Small intestine (tissue), 7 donors: ENCODE measurements at regions not wholly inside any gene's neighbourhood (a gene's known extent, or its start where the extent isn't known, plus 50 kb on each side); places are given as distances from the start of the nearest gene placed in this dataset.
"Not testable (repeated sequence)": the region's sequence is repeated elsewhere in the genome, so short reads cannot be mapped to it uniquely, and the experiment has no call there.

Experiments
- DNase-seq, 2 donors: peaks; one replicate each; pipeline versions ENCODE4 v3.0.0 to v3.0.0-alpha.2; 2013
- FAIRE-seq: peaks from 2 replicates; lab custom pipeline; 2012; peaks lifted over from hg19 to GRCh38; lab: Jason Lieb, UNC
- H3K27ac ChIP-seq, 3 donors: one replicate each; pipeline ENCODE4 v1.5.1; 2013; ENCODE audit warnings: low read length in 2 of 3, mild to moderate bottlenecking in 2 of 3, control low read depth in 1 of 3, inconsistent platforms in 1 of 3, low read depth in 1 of 3, moderate library complexity in 1 of 3
- H3K27me3 ChIP-seq, 3 donors: one replicate each; pipeline ENCODE4 v1.6.1; 2013; ENCODE audit warnings: low read length in 3 of 3, inconsistent platforms in 1 of 3; ENCODE audit not compliant: control insufficient read depth in 3 of 3, insufficient read depth in 3 of 3
- H3K36me3 ChIP-seq, 3 donors: one replicate each; pipeline ENCODE4 v1.6.1; 2013; ENCODE audit warnings: low read length in 3 of 3, inconsistent platforms in 1 of 3, low read depth in 1 of 3, mild to moderate bottlenecking in 1 of 3, moderate library complexity in 1 of 3; ENCODE audit not compliant: control insufficient read depth in 3 of 3, insufficient read depth in 2 of 3
- H3K4me1 ChIP-seq, 3 donors: one replicate each; pipeline ENCODE4 v1.6.1; 2013; ENCODE audit warnings: low read length in 2 of 3, inconsistent platforms in 1 of 3, low read depth in 1 of 3, mild to moderate bottlenecking in 1 of 3, moderate library complexity in 1 of 3; ENCODE audit not compliant: control insufficient read depth in 3 of 3, insufficient read depth in 2 of 3
- H3K4me3 ChIP-seq, 3 donors: one replicate each; pipeline ENCODE4 v1.5.1; 2013; ENCODE audit warnings: low read length in 3 of 3, control low read depth in 1 of 3, inconsistent platforms in 1 of 3, low read depth in 1 of 3, mild to moderate bottlenecking in 1 of 3, moderate library complexity in 1 of 3
- H3K9me3 ChIP-seq, 2 donors: one replicate each; pipeline ENCODE4 v1.6.1; 2013; ENCODE audit warnings: low read depth in 1 of 2, low read length in 1 of 2; ENCODE audit not compliant: control insufficient read depth in 2 of 2, insufficient read depth in 1 of 2
- WGBS, 3 donors: extraction: QIAGEN DNeasy Blood & Tissue Kit; methylation state at CpG; one replicate each; pipeline ENCODE4 v1.1.7; 2013; 5-methylcytosine and 5-hydroxymethylcytosine counted together
- donor health status: healthy with polysubstance abuse.
- donor health status: control.
- donor health status: control.
- donor health status: Bipolar disorder and iron deficiency.
- donor health status: healthy.

GRCh38 chr1:181936768-181937581 lies 124.5 kb downstream of the ZNF648 start:
- no peak for FAIRE-seq
- no peaks in the 10 kb centered on the region for H3K9me3 ChIP-seq
- H3K36me3 ChIP-seq, result no peaks in the 10 kb centered on the region
- H3K4me1 ChIP-seq, result no peaks in the 10 kb centered on the region
- 13 to 23% (median 22%) methylated on average over 9 of the region's 9 CpGs for WGBS, 3 donors
- H3K4me3 ChIP-seq, result no peak overlapping the region
- H3K27me3 ChIP-seq, result peaks cover 0 to 4% (median 0%) of the 10 kb centered on the region in 3 donors
- H3K27ac ChIP-seq, result no peak overlapping the region
- peak; percentile 40 to 84 for DNase-seq

DNA sequence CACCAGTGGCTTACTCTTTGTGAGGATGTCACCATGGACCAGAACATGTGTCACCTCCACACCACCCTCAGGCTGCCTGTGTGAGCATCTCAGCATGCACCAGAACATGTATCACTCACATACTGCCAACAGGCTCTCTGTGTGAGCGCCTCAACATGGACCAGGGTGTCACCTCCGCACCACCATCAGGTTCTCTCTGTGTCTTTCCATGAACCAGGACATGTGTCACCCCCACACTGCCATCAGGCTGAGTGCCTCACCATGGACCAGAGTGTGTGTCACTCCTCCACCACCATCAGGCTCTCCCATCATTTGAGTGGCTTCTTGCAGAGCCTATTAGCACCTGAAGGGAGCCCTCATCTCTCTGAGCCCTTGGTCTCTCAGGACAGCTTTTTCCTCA lies 125.2 kb downstream of the ZNF648 start:
- Histone ChIP-seq H3K27me3 (peaks cover 0 to 5% (median 0%) of the 10 kb centered on the region in 3 donors), H3K4me3 (no peak overlapping the region), H3K27ac (no peak overlapping the region), H3K4me1 (no peaks in the 10 kb centered on the region), H3K9me3 (no peaks in the 10 kb centered on the region), H3K36me3 (no peaks in the 10 kb centered on the region)
- FAIRE-seq (no peak), DNase-seq (no peak)
- 83 to 100% (median 97%) methylated on average over 2 of the region's 2 CpGs for WGBS, 3 donors

DNA sequence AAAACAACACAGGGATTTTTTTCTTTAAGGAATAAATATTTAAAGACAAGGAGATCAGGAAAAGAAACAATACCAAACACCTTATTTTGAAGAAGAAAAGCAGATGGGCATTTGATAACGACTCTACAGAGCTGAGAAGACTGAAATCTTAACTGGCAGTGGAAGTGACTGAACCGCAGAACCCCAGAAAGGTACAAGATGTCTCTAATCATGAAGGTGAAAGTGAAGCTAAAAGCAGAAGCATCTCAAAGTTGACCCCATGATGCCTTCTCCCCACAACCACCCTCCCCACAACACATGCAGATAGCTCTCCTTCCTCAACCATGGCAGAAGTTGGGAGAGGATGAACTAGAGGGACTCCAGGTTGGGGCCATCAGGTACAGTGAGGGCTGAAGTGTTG lies 129.6 kb downstream of the ZNF648 start:
- FAIRE-seq, result no peak
- no peak for DNase-seq
- no peaks in the 10 kb centered on the region for H3K36me3 ChIP-seq
- H3K27me3 ChIP-seq, result peaks cover 0 to 5% (median 0%) of the 10 kb centered on the region in 3 donors
- WGBS, 3 donors, result 80 to 86% (median 86%) methylated on average over 2 of the region's 2 CpGs
- no peaks in the 10 kb centered on the region for H3K4me1 ChIP-seq
- no peaks in the 10 kb centered on the region for H3K9me3 ChIP-seq
- no peak overlapping the region for H3K4me3 ChIP-seq
- H3K27ac ChIP-seq, result no peak overlapping the region

GRCh38 chr1:181930187-181930586 lies 131.3 kb downstream of the ZNF648 start:
- 77 to 89% (median 81%) methylated on average over 2 of the region's 2 CpGs for WGBS, 3 donors
- FAIRE-seq, result no peak

DNA sequence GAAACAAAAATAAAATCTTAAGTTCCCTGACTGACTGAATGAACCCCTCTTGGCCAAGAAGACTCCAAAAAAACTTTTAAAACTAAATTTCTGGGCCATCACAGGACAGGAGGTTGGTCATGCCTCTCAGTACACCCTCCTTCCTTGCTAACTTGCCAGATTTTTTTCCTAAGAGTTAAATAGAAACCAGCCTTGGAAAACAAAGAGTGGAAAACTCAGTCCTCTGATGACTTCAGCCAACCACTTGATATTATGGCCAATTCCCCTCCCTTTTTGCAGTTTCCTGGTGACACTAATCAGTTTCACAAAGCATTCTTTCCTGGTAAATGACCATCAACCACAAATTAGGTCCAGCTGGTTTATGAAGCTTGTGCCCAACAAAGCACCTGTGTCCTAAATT lies 134.8 kb downstream of the ZNF648 start:
- FAIRE-seq, result no peak
- Histone ChIP-seq H3K9me3 (peaks cover 0 to 2% of the 10 kb centered on the region in 2 donors), H3K4me3 (no peak overlapping the region), H3K4me1 (no peaks in the 10 kb centered on the region), H3K36me3 (no peaks in the 10 kb centered on the region), H3K27me3 (no peaks in the 10 kb centered on the region), H3K27ac (no peak overlapping the region)
- DNase-seq, result no peak

More at GRCh38 chr1:181930187-181930586, 131.3 kb downstream of the ZNF648 start:
- DNase-seq, result no peak
- H3K36me3 ChIP-seq, result no peaks in the 10 kb centered on the region
- no peak overlapping the region for H3K27ac ChIP-seq
- H3K9me3 ChIP-seq, result no peaks in the 10 kb centered on the region
- no peak overlapping the region for H3K4me3 ChIP-seq
- no peaks in the 10 kb centered on the region for H3K4me1 ChIP-seq
- peaks cover 0 to 5% (median 0%) of the 10 kb centered on the region in 3 donors for H3K27me3 ChIP-seq

- not testable (repeated sequence) for H3K36me3 ChIP-seq, FAIRE-seq, H3K9me3 ChIP-seq, H3K4me3 ChIP-seq, H3K27me3 ChIP-seq, H3K27ac ChIP-seq, DNase-seq, H3K4me1 ChIP-seq
- WGBS, 3 donors, result 82 to 98% (median 93%) methylated on average over 2 of the region's 2 CpGs
Observed at GRCh38 chr1:181924034-181924433, 137.5 kb downstream of the ZNF648 start.

GRCh38 chr1:181919542-181919941 lies 142.0 kb downstream of the ZNF648 start:
- Histone ChIP-seq H3K9me3 (no peaks in the 10 kb centered on the region), H3K27me3 (no peaks in the 10 kb centered on the region), H3K36me3 (no peaks in the 10 kb centered on the region), H3K4me1 (no peaks in the 10 kb centered on the region), H3K4me3 (no peak overlapping the region), H3K27ac (no peak overlapping the region)
- DNase-seq (no peak), FAIRE-seq (no peak)
- WGBS, 3 donors, result 86 to 88% (median 86%) methylated on average over 1 of the region's 1 CpG

DNA sequence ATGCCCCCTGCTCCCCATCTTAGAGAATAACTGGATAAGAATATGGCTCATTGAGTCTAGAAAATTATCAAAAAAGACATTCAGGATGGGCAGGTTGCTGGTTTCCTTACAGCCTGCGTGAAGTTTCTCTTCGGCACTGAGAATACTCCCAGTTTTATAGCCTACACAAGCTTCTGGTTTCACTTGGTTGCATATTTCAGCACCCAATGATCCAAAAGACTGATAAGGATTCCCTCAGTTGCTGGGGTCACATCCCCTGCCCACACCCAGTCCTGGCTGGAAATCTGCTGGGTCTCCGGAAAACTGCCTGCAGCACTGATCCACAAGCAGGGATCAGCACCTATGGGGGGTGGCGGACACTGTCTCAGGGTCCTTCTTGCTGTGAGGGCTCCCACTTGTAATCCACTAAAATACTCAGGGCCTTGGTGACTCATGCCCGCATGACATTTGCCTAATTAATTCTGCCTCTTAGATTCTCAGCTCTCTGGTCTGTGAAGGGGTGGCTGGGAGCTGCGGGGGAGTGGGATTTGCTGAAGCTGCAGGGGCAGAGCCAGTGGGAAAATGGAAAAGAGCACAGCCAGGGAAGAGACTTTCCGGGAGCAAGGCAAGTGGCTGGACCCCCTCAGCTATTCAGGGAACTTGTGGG lies 142.5 kb downstream of the ZNF648 start:
- Histone ChIP-seq H3K4me3 (no peak overlapping the region), H3K4me1 (no peaks in the 10 kb centered on the region), H3K27ac (no peak overlapping the region), H3K36me3 (no peaks in the 10 kb centered on the region), H3K27me3 (no peaks in the 10 kb centered on the region), H3K9me3 (no peaks in the 10 kb centered on the region)
- FAIRE-seq (no peak), DNase-seq (no peak)
- WGBS, 3 donors, result 69 to 76% (median 74%) methylated on average over 7 of the region's 7 CpGs
